Endothelial cell (in vitro differentiated cells): ENCODE measurements at regions not wholly inside any gene's neighbourhood (a gene's known extent, or its start where the extent isn't known, plus 50 kb on each side); places are given as distances from the start of the nearest gene placed in this dataset.

ENCODE experiments used
- DNase-seq: peaks from one replicate; pipeline ENCODE4 v3.0.0; 2021; ENCODE audit warnings: low spot score
- H3K27ac Mint-ChIP-seq: one replicate; pipeline ENCODE4 v1.8.0; 2021; ENCODE audit warnings: mixed read lengths, inconsistent platforms; ENCODE audit not compliant: unreplicated experiment
- H3K27me3 Mint-ChIP-seq: one replicate; pipeline ENCODE4 v1.8.0; 2021; ENCODE audit warnings: mild to moderate bottlenecking, moderate library complexity, mixed read lengths, inconsistent platforms; ENCODE audit not compliant: unreplicated experiment
- H3K36me3 Mint-ChIP-seq: one replicate; pipeline ENCODE4 v1.8.0; 2021; ENCODE audit warnings: mild to moderate bottlenecking, low read depth, mixed read lengths, inconsistent platforms; ENCODE audit not compliant: unreplicated experiment
- H3K4me1 Mint-ChIP-seq: one replicate; pipeline ENCODE4 v1.8.0; 2021; ENCODE audit warnings: mild to moderate bottlenecking, mixed read lengths, inconsistent platforms; ENCODE audit not compliant: unreplicated experiment
- H3K4me3 Mint-ChIP-seq: one replicate; pipeline ENCODE4 v1.8.0; 2021; ENCODE audit warnings: mild to moderate bottlenecking, mixed read lengths, inconsistent platforms; ENCODE audit not compliant: unreplicated experiment
- H3K9me3 Mint-ChIP-seq: one replicate; pipeline ENCODE4 v1.8.0; 2021; ENCODE audit warnings: mixed read lengths, inconsistent platforms; ENCODE audit not compliant: unreplicated experiment
- CTCF ChIP-seq: fragments of 200-600 bp; sonication (generic); IDR thresholded peaks from one replicate; pipeline ENCODE4 v1.5.0; 2021; ENCODE audit warnings: antibody characterized with exemption; ENCODE audit not compliant: unreplicated experiment

GRCh38 chr1:195105281-195105680 lies 1503.0 kb downstream of the KCNT2 start:
- no peak overlapping the region for H3K4me3 Mint-ChIP-seq
- H3K4me1 Mint-ChIP-seq: no peaks in the 10 kb centered on the region
- H3K27me3 Mint-ChIP-seq: no peaks in the 10 kb centered on the region
- DNase-seq: no peak
- H3K9me3 Mint-ChIP-seq: no peaks in the 10 kb centered on the region
- no peak overlapping the region for H3K27ac Mint-ChIP-seq
- no peak for TF ChIP-seq CTCF
- H3K36me3 Mint-ChIP-seq: no peaks in the 10 kb centered on the region

GRCh38 chr1:195097316-195097715 lies 1510.9 kb downstream of the KCNT2 start:
- no peak for DNase-seq
- Mint-ChIP-seq H3K9me3 (no peaks in the 10 kb centered on the region), H3K4me3 (no peak overlapping the region)

GRCh38 chr1:195096051-195096521 lies 1512.2 kb downstream of the KCNT2 start:
- no peak overlapping the region for H3K4me3 Mint-ChIP-seq
- DNase-seq: no peak
- H3K36me3 Mint-ChIP-seq: no peaks in the 10 kb centered on the region
- no peak for TF ChIP-seq CTCF
- no peaks in the 10 kb centered on the region for H3K4me1 Mint-ChIP-seq
- no peaks in the 10 kb centered on the region for H3K9me3 Mint-ChIP-seq
- H3K27ac Mint-ChIP-seq: no peak overlapping the region
- H3K27me3 Mint-ChIP-seq: no peaks in the 10 kb centered on the region

More at GRCh38 chr1:195097316-195097715, 1510.9 kb downstream of the KCNT2 start:
- Mint-ChIP-seq H3K27ac (no peak overlapping the region), H3K4me1 (no peaks in the 10 kb centered on the region), H3K27me3 (no peaks in the 10 kb centered on the region), H3K36me3 (no peaks in the 10 kb centered on the region)
- no peak for TF ChIP-seq CTCF

- no peaks in the 10 kb centered on the region for H3K27me3 Mint-ChIP-seq
- no peak overlapping the region for H3K27ac Mint-ChIP-seq
- no peaks in the 10 kb centered on the region for H3K36me3 Mint-ChIP-seq
- H3K9me3 Mint-ChIP-seq: no peaks in the 10 kb centered on the region
- TF ChIP-seq CTCF: no peak
- H3K4me3 Mint-ChIP-seq: no peak overlapping the region
- DNase-seq: no peak
- H3K4me1 Mint-ChIP-seq: peaks cover 6% of the 10 kb centered on the region
These were observed 1523.0 kb downstream of the KCNT2 start for GRCh38 chr1:195085196-195085595.

- H3K27ac Mint-ChIP-seq: no peak overlapping the region
- H3K36me3 Mint-ChIP-seq: no peaks in the 10 kb centered on the region
- no peaks in the 10 kb centered on the region for H3K27me3 Mint-ChIP-seq
- no peaks in the 10 kb centered on the region for H3K9me3 Mint-ChIP-seq
- DNase-seq: no peak
- no peak overlapping the region for H3K4me3 Mint-ChIP-seq
- H3K4me1 Mint-ChIP-seq: peaks cover 6% of the 10 kb centered on the region
- TF ChIP-seq CTCF: no peak
These were observed 1526.1 kb downstream of the KCNT2 start for GRCh38 chr1:195082183-195082582.
